ENCODE measurements at regions not wholly inside any gene's neighbourhood (a gene's known extent, or its start where the extent isn't known, plus 50 kb on each side); places are given as distances from the start of the nearest gene placed in this dataset.

DNA sequence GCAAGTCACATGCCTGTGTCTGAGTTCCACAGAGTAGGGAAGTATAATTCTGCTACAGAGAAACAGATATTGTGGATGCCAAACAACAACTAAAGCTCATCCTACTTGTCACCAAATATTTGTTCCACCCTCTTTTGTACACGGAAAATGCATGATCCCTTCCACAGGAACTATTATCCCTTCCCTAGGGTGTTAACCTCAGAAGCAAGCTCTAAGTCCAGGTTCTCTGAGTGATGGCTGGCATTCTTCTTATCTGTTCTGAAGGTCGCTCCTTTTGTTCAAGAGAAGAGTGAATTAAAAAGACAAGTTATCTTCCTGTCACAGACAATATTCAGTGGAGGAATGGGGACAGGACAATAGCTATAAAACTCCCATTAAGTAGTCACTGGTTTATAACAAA lies 460.1 kb upstream of the GCFC2 start:
- TF ChIP-seq YY1 (IDR thresholded peaks at IDR 0.05; ENCODE audit: insufficient read depth, insufficient read length) (no peak), SUZ12 (IDR thresholded peaks at IDR 0.05; ENCODE audit: extremely low read depth, insufficient read depth, insufficient read length) (no peak), ZNF274 (IDR thresholded peaks at IDR 0.05; ENCODE audit: low read depth, low read length) (no peak)

Measured in NT2/D1 (cell line).